Stimulated activated CD4-positive, alpha-beta T cell treated with anti-CD3 and anti-CD28 coated beads, Interleukin-2, amount 100 ng/mL, for 48 hours (primary cell): ENCODE measurements at regions not wholly inside any gene's neighbourhood (a gene's known extent, or its start where the extent isn't known, plus 50 kb on each side); places are given as distances from the start of the nearest gene placed in this dataset.
"Not testable (repeated sequence)": the region's sequence is repeated elsewhere in the genome, so short reads cannot be mapped to it uniquely, and the experiment has no call there.

Source experiments
- DNase-seq, 2 donors: peaks; one replicate each; pipeline ENCODE4 v3.0.0-alpha.2; 2020

DNA sequence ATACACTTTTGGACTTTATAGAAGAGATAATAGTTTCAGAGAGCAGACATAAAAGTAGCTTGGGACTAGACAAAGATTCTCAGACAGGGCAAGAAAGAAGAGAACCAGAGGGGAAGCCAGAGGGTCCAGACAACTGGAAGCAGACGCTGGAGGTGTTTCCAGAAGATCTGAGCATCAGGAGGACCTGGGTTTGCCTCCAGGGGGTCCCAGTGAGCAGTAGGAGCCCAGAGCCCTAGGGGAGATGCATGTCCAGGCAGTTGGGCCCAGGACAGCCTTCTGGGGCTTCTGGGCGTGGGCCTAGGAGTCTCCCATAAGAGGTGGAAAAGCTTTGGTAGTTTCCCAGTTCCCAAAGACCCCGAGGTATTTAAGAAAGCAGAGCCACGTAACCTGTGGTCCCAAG, 251.2 kb upstream of the ID2 start:
- DNase-seq = no peak

DNA sequence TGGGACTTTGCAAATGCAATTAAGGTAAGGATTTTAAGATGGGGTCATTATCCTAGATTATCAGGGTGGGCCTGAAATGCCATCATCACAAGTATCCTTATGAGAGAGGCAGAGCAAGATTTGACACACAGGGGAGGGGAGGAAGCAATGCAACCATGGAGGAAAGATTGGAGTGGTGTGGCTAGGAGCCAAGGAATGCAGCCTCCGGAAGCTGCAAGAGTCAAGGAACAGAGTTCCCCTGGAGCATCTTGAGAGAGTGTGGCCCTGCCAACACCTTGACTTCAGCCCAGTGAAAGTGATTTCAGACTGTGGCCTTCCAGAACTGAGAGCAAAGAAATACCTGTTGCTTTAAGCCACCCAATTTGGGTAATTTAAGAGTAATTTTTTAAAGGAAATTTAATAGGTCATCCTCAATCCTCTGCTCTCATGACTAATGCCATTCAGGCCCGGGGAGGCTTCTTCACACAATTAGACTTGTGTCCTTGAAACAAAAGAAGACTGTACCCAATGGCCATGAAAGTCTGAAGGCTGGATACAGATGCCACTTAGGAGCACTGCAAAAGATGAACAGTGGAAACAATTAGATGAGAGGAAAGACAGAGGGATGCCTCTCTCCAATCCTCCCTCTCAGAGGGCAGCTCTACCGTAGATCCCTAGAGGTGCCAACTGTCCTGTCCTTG, 250.3 kb upstream of the ID2 start:
- DNase-seq = no peak

DNA sequence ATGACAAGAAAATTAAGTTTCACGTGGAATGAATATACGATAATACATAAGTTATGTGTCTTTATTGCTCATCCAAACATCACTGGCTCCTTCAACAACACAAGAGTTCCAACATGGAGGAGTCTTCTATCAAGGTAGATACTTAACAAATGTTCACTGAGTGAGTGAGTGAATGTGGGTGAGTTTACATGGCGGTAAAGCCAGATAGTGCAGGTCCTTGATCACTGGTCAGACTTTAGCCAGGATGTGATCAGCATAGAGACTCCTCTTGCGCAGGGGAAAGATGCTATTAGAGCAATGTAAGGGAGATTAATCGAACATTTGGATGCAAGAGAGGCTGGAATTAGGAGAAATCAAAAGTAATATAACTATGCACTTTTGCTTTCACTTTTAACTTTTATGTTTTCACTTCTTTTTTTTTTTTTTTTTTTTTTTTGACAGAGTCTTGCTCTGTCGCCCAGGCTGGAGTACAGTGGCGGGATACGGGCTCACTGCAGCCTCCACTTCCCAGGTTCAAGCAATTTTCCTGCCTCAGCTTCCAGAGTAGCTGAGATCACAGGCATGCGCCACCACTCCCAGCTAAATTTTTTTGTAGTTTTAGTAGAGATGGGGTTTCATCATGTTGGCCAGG, 249.0 kb upstream of the ID2 start:
- no peak for DNase-seq

DNA sequence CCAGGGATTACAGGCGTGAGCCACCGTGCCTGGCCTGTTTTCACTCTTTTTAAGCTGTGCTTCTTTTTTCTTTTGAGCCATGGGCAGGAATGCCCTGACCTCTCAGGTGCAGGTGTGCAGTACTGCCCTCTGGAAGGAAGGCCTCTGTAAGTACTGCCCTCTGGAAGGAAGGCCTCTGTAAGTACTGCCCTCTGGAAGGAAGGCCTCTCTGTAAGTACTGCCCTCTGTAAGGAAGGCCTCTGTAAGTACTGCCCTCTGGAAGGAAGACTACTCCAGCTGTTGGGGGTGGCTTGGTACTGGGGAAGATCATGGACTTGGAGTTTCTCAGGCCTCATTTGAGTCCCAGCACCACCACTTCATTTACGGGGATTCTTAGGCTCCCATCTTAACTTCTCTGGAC, 248.5 kb upstream of the ID2 start:
- no peak for DNase-seq

DNA sequence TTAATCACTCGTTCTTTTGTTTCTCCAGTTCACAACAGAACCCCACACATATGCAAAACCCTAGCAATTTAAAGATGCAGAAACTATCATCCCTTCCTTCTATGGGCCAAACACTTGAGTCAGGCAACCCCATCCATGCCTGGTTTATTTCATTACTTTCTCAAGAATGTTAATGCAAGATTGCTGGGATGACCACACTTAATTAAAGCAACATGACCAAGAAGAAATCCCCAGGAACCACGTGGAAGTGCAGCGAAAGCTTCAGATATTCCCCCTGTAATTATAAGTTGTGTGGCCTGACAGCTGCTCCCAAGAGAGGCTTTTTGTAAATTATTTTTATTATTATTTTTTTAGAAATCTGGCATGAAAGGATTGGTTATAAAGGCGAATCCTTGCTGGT, 246.2 kb upstream of the ID2 start:
- DNase-seq = no peak

DNA sequence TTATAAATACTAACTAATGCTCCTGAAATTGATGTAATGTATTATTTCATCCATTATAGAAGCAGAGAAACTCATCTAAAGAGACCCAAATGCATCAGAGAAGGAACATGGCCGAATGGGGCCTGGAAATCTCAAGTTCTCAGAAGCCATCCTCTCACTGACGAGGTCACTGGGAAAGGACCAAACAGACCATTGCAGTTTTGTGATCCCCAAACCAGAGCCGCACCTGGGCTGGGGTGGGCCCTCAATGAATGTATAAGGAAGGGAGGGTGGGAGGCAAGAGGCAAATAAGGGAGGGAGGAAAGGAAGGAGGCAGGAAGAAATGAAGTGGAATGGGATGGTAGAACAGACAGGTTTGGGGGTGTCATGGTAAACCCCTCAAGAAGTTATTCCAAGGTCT, 245.3 kb upstream of the ID2 start:
- DNase-seq = no peak

DNA sequence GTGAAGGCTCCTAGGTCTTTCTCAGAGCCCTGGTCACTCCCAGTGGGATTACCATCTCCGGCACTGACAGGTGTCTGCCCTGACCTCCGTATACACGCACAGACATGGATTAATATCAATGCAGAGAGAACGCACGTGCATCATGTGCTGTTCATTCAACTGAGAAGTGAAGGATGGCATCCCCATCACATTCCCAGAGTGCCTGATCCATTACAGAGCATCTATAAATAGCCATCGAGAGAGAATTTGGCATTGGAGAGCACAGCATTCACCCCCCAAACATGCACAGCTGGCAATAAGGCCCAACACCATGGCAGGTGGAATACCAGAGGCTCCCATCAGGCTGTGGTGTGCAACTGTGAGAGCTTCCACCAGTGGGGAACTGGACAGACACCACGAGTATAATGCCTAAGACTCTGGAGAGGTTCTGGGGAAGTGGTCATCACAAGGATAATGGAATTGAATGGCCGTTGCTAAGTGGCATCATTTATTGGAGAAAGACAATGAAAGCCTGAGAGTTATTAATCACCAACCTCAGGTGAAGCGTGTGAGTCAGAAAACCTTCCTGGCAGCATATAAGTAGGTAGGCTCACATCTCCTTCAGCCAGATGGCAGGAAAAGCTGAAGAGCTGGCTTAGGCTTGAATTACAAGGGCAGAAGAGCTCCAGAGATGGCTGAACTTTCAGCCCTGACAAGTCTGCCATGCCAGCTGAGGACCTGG, 244.5 kb upstream of the ID2 start:
- no peak for DNase-seq

DNA sequence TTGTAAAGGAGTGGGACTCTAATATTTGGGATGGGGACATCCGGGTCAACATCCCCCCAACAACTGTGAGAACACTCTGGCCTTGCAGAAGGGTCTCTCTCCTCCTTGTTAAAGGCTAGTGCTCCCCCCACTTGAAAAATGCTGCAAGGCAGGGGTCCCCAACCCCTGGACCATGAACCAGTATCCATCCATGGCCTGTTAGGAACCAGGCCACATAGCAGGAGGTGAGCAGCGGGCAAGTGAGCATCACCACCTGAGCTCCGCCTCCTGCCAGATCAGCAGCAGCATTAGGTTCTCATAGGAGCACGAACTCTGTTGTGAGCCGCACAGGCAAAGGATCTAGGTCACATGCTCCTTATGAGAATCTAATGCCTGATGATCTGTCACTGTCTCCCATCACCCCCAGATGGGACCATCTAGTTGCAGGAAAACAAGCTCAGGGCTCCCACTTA, 243.9 kb upstream of the ID2 start:
- DNase-seq = no peak

DNA sequence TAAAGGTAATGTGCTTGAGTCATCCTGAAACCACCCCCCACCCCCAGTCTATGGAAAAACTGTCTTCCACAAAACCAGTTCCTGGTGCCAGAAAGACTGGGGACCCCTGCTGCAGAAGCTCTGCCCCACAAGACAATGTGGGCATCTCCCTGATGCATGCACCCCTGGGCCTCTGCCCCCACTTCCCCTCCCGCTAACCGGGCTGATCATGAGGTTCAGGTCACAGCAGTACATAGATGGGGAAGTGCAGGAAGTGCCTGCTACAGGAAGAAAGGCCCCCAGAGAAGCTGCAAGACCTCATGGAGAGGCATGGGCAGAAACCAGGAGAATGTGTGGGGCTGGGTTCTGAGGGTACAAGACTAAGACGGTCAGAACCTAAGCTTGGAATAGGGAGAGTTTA, 243.4 kb upstream of the ID2 start:
- no peak for DNase-seq

DNA sequence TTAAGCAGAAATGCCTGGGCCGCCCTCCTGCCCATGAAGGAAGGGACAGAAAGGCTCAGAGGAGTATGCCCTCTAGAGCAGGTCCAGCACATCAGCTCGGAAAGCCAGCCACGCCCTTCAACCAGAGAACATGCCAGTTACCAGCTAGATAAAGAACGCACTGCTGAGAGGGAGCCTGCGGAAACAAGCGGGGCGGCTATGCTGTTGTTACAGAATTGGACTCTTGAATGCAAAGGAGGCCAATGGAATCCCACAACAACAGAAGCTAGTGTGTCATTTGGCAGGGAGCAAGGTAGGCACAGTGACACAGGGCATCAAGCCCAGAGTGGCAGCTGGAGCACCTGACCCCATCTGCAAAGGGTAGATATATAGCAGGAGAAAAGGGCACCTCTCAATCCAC, 242.9 kb upstream of the ID2 start:
- DNase-seq = no peak

DNA sequence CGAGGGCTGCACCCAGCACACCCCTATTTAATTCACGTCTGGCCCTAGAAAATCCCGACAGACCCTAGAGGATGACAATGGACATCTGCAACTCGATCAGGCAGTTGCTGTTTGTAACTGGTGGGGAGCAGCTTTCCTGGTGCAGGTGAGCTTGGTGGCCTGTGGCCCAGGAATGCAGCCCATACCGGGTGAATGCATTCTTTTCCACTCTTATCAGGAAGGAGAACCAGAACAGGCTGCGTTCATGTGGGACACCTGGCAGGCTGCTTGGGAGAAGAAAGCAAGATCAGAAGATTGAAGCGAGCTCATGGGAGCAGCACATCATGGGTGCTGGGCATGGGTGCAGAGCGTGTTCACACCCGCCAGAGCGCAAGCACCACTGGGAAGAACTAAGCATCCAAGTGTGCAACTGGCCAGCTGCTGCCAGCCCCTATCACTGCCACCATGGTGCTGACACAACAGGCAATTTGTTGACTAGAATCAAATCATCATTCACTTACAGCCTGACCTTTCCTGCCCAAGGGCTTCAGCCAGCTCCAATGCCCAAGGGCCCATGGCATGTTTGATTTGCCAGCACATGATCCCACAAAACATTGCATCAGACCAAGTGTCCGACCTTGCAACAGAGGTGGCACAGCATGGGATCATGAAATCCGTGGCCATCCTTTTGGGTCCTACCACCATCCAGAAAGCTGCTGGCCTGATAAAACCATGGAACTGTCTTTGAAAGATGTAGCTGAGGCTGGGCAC, 241.7 kb upstream of the ID2 start:
- DNase-seq = no peak

DNA sequence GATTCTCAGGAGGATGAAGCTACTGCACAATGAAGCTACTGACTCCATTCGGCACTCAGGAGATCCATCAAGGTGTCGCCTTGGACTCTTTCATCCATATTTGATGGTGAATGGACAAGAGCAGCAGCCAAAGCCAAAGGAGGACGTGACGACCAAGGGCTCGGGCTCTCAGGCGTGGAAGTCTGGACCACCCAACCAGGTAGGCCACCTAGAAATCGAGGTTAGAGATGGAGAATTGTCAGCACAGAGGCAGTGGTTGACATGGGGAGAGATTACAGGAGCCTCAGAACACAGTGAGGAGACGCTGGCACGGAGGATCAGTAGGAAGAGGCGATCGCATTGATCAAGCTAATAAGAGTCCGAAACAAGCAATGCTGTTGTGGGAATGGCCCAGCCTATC, 240.5 kb upstream of the ID2 start:
- no peak for DNase-seq

DNA sequence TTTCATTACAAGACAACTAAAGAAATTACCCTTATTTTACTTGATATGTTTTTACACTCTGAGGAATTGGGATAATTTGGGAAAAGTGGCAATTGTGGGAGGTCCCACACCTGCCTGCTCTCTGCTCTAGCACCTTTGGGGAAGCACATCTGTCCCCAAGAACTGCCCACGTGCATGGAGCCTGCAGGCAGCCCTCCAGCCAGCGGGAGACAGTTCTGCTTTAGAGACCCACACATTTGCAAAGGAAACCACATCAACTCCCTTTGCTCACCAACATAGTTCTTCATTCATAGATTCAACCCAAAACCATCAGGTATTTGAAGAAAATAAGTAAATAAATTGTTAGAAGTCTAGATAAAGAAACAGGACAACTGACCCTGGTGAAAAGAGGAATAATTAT, 239.9 kb upstream of the ID2 start:
- DNase-seq = no peak

DNA sequence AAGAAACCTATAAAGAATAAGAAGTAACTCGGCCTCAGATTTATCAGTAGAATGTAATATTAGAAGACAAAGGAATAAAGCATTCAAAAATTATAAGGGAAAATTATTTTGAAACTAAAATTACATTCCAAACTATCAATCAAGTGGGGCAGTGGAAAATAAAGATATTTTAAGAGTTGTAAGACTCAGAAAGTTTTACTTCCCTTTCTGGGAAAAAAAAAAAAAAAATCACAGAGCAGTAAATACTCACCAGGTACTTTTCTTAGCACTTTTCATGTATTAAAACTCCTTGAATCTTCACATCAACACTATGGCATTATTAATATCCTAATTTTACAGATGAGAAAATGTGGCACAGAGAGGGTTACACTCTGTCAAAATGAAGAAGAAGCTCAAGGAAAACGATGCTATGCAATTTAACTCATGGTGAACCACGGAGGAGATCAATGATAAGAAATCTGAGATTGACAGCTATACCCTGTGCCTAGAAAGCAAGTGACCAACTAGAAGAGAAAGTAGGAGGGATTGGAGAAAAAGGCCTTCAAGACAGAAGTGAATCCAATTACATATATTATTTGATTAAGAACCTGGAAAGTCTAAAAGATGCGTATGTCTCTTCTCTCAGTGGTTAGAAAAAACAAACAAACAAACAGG, 238.9 kb upstream of the ID2 start:
- DNase-seq = no peak

DNA sequence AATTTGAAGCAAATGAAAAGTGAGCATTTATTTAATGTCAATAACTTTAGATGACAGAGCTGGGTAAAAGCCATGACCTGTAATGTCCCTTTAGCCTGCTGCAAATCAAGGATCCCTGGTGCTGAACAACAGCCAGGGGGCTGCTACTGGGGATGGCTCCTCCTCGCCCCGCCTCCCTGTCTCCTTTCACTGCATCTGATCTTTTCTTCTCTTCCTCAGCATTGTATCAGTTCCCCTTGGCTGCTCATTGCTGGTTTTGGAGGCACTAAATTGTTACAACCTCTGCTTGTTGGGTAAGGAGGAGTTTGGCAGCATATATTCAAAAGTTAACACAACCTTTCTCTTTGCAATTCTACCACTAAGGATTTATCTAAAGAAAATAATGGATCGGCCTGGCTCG, 236.3 kb upstream of the ID2 start:
- no peak for DNase-seq

DNA sequence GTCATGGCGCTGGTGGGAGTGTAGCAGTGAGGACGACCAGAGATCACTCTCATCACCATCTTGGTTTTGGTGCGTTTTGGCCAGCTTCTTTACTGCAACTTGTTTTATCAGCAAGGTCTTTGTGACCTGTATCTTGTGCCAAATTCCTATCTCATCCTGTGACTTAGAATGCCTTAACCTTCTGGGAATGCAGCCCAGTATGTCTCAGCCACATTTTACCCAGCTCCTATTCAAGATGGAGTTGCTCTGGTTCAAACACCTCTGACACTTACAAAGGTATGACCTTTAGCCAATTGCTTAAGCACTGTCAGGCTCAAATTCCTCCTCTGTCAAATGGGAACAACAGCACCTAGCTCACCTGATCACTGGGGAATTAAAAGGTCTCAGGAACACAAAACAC, 235.1 kb upstream of the ID2 start:
- DNase-seq = not testable (repeated sequence)

DNA sequence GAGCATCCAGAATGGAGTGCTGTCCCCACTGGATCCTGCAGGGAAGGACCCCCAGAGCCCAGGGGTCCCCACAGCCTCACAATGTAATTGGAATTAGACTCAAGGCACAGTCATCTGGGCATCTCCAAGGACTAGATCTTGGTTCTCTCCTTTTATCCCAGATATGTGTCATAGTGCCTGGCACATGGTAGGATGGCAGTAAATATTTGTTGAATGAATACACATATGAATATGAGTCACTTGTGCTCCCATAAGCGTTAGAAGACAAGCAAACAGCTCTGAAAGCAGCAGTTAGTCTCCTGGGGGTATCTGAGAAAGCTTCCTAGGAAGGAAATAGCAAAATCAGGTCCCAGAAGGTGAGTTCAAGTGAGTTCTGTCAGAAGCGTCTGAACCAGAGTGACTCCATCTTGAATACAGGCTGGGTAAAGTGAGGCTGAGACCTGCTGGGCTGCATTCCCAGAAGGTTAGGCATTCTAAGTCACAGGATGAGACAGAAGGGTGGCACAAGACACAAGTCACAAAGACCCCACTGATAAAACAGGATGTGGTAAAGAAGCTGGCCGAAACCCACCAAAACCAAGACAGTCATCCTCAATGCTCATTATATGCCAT, 234.1 kb upstream of the ID2 start:
- DNase-seq = no peak

DNA sequence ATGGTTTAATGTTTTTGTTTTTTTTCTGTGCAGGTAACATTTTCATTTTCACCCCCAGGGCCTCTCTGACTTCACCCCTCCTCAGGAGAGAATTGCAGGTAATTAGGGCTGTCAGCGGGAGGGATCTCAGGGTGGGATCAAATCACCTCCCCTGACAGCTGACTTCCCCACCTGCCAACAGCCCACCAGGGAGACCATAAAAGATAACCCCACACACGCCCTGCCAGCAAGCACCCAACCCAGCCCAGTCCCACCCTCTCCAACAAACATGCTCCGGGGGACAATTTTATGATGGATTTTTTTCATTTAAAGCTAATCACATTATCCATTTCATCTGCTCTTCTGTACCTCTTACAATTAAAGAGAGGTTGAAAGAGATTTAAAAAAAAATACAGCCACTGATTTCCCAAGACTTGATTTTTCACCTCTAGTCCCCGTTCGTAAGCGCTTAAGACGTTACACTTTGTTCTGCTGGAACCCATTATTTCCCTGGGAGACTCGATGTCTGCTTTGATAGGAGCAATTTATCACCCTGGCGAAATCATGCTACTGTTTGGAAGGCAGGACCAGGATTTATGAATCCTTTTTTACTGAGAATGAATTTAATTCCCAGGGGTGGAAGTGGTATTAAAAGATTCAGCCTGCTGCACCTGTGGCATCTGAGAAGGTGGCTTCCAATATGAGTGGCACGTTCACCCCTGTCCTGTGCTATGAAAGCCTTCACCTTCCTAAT, 232.9 kb upstream of the ID2 start:
- DNase-seq = no peak

DNA sequence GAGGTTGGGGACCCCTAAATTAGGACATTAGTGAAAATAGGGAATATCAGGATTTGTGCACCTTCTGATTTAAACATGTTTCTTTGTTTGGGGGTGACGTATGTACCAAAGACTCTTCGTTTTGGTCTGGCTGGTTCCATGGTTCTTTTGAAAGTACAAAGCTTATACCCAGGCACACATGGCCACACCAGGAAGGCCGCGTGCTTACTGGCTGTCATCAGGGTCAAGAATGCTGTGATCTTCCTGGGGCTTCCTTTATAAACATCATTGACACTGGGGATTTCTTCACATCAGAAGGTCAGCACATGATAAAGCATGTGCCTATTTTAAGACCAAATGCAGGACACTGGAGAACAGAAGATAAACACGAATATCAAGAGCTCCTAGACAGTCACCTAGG, 230.6 kb upstream of the ID2 start:
- no peak for DNase-seq

DNA sequence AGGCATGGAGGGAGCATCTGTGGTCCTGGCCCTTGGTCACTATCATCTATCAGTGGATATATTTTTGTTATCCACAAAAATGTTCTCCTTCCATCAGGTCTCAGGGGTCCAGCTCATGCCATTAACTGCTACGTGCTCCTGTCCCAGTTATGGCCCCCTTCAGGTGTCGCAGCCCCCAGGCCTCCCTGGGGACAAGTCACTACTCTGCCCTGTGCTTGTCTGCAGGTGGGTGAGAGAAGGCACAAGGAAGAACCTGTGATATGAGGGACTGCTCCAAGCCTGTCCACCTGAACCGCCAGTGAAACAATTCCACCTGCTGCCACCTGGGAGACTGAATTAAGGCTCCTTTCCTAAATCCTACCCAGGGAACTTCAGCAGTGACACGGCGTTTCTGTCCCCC, 229.6 kb upstream of the ID2 start:
- DNase-seq = no peak

DNA sequence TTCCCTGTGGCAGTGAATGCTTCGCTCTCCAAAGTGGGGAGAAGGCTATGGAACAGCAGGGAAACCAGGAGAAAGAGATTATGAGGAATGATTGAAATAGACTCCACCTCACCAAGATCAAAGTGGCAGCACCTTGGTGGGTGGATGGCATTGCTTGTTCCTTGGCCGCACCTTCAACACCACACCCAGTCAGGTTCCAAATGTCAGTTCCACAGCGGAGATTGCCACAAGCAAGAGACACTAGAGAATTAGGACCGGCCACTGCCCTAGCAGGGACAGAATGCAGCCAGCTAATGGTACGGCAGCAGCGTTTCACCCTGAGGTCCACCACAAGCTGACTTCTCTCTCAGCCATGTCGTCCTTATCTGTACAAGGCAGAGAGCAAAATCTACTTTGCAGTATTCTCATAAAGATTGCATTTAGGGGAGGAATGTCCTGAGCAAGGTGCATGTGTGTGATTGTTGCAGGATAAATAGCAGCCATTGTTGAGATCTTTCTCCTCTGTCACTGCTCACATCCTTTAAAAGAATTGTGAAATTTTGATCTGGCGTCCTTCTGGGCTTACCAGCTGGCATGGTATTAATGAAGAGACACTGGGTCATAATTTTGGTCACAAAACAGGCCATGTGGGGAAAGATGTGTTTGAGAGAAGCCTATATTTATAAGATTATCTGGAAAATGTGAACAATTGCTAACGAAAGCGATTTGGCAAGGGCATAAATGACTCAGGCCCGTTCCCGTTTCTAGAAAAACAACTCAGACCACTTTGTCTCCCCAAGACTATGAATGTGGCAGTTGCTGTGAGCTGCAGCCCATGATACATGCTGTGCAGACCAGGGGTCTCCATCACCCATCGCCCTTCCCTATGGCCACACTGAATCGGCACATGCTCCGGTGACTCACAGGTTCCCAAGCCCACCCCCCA, 228.6 kb upstream of the ID2 start:
- DNase-seq = no peak
